GM21576 (cell line): ENCODE measurements at regions not wholly inside any gene's neighbourhood (a gene's known extent, or its start where the extent isn't known, plus 50 kb on each side); places are given as distances from the start of the nearest gene placed in this dataset.

Experiments
- ATAC-seq: cut with Tn5 transposase; IDR thresholded peaks from one replicate; pipeline ENCODE4 v1.9.1; 2021; ENCODE audit warnings: mild to moderate bottlenecking, moderate library complexity; ENCODE audit not compliant: unreplicated experiment

DNA sequence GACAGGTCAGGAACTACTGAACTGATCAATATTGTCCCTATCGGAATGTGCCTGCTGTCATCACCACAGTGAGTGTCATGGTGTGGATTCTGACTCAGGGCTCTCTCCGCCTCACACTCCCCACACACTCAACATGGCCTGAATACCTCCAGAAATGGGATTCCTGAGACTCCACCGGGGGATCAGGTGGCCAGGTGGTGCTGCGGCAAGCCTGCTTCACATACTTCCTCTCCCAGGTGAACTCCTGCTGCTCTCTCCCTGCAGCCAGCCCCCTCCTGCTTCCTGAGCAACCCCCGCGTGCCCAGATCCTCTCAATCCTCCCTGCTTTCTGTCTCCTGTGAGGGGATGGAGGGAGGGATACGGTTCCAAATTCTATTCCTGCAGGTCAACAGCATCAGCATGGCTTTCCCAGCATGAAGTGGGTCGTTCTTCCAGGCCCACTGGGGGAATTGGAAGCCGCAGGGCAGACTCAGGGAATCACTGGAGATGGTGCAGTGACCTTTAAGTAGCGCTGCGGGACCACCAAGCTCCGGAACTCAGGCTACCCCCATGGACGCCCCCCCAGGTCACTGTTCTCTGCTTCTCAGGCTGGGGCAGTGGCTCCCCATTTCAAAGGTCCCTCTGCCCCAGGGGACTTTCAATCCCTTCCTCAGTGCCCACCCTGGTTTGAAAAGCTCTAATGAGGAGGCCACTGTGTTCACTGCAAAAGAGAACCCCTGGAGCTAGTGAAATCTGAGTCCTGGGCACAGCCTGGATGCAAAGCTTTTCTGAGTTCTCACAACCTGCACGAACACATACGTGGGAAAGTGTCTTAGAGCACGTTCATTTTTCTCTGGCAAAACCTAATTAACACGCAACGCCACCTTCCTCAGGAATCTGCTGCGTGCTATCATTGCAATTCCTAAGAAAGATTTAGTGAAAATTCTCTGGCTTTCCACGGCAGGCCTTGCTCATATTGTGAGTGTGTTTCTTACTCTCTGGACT lies 168.4 kb downstream of the ZFP36L2 start:
- ATAC-seq: no peak

DNA sequence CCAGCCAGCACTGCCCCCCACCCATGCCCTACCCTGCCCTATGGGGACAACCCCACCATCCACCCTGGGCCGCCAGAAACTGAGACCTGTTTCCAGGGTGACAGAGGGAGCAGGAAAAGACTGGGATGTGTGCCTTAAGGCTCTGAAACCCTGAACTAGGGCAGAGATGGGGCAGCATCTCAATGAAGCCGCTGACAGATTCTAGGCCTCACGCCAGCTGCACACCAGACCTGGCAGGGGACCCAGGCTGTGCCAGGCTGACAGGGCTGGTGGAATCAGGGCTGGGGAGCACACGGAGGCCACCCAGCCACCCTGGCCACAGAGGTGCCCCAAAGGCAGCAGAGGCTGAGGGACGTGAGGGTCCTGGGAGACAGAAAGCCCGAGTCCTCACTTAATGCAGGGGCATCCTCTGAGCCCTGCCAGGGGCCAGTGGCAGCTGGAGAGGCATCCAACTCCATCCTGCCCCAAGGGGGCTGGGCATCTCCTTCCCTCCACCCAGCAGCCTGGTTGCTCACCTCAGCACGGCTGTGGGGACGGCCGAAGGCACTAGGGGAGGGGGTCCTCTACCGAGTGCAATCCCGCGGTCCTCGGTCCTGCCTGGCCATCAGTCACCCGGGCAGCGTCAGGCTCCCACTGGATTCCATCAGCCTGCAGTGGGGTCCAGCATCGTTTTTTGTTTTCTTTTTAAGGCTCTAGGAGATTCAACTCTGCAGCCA lies 169.2 kb downstream of the ZFP36L2 start:
- ATAC-seq: no peak

DNA sequence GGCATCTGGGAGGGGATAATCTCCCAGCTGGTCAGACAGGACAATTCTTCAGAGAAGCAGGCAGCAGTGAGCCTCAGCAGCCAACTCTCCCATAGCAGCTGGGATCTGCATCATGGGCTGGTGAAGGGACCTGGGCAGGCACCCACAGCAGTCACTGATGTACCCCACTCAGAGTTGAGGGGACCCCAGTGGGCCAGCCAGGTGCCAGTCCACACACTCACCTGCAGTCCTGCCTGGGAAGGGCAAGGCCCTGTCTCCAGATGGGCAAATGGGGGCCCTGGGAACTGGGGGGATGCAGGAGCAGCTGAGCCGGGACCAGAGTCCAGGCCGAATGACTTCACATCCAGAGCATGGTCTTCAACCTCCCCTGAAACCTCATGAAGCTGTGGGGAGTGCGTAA lies 170.4 kb downstream of the ZFP36L2 start:
- no peak for ATAC-seq

GRCh38 chr2:43055086-43055912 lies 171.1 kb downstream of the ZFP36L2 start:
- no peak for ATAC-seq

- ATAC-seq: no peak
These were observed 172.0 kb downstream of the ZFP36L2 start for GRCh38 chr2:43054367-43054766.

DNA sequence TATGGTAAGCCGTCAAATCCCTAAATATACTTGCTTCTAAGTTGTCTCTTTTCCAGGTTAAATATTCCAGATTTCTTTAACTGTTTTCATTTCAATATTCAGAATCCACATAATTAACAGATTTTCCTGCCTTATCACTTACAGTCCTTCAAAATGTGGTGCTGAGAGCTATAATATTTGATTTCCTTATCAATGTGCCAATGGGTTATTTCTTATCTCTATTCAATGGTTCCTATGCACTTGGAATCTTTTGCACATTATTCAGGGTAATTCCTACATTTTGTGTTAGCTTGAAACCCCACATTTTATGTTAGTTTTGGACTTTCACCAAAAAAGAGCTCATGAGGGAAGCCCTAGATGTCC lies 173.5 kb downstream of the ZFP36L2 start:
- ATAC-seq: no peak

GRCh38 chr2:43052204-43052943 lies 174.0 kb downstream of the ZFP36L2 start:
- ATAC-seq: no peak

- ATAC-seq: no peak
These were observed 175.1 kb downstream of the ZFP36L2 start for GRCh38 chr2:43051338-43051737.

- no peak for ATAC-seq
These were observed 175.5 kb downstream of the ZFP36L2 start for GRCh38 chr2:43050866-43051265.

DNA sequence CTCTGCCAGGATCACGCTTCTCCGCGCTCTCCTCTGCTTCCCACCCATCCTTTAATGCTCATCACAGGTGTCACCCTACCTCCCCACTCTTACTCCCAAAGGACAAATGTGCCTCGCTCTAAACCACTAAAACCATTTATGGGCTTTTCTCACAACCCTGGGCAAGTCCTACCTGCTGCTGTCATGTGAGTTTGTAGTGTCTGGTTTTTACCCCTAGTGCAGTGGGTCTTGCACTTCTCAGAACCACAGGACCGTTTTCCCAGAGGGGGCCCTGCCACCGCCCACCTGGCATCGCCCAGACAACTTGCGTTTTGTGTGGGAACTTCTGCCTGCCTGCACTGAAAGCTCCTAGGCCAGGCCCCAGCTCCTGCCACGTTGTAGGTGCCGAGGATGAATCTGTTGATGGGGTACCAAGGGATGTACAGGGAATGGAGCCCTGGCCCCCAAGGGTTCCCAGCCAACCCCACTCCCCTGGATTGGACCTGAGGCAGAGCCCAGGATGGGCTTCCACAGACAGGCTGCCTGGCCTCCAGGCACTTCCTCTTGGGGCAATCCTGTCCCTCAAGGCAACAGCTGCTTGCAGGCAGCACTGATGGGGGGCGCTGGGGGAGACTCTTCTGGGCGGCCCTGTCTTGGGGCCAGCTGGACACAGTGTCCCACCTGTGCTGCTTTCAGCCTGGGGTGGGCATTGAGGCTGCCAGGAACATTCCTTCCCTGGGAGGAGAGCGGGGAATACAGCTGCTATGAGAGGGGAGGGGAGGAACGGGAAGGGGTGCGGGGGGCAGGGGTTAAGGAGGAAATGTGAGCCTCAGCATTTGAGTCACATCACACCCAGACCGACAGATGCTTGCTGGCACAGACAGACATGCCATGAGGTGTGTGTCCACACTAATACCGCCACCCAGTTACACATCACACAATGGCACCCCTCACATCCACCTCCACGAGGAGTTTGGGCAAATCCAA lies 176.3 kb downstream of the ZFP36L2 start:
- ATAC-seq: no peak

DNA sequence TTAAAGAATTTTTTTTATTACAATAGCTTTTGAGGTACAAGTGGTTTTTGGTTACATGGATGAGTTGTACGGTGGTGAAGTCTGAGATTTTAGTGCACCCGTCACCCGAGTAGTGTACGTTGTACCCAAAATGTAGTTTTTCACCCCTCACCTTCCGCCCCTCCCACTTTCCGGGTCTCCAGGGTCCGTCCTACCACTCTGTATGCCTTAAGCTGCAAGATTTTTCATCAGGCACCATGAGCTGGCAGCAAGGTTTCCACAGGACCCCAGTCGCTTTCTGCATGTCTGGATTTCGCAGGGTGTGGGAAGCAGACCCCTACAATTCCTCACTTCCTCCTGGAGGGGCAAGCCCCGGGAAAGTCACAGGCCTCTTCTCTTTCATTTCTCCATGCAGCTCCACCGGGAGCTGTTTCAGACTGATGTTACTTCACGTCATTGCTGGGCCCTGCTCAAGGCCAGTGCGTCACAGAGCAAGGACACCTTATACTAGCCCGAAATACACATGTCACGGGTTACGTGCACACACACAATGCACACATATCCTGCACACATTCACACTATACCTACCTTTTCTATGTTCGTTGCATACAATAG lies 179.1 kb downstream of the ZFP36L2 start:
- no peak for ATAC-seq

DNA sequence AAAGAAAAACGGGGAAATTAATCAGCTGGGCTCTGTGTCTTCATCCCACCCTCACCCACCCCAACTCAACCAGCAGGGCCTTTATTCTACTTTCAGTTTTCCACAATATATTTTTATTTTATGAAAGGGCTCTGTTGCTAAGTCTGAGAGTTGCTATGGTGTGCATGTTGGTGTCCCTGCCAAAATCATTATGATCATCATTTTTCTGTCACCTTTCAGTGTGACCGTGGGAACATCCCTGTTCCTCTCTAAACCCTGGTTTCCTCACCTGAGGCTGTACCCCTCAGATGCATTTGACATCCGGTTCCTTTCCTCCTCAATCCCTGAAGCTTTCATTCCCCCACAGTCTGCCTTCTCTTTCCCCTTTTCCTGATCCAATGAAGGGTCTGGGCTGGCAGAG lies 180.5 kb downstream of the ZFP36L2 start:
- no peak for ATAC-seq

DNA sequence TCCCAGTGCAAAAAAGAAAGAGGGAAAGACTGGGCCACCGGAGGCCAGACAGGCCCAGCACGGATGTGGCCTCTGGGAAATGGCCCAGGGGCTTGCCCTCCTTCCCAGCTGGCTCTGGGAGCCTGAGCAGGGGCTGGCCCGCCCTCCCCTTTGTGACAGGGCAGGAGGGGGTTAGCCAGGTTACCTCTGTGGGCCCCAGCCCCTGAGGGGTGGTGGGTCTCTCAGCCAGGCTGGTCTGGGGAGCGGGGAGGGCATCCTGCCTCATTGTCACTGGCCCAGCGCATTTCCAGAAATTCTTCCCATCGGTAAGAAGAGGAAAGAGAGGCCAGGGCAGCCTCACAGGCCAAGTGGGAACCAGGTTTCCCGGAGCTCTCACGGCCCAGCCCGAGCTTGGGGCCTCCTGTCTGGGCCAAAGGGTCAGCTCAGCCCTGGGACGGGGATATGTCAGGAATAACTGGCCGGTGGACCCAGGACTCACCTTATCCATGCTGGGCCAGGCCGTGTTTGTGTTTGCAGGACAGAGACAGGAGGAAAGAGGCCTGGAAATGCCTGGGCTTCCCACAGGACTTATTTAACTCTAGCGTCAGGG lies 182.2 kb downstream of the ZFP36L2 start:
- no peak for ATAC-seq

- ATAC-seq: no peak
These were observed 182.9 kb downstream of the ZFP36L2 start for GRCh38 chr2:43043553-43043870.

GRCh38 chr2:43041661-43042360 lies 184.6 kb downstream of the ZFP36L2 start:
- no peak for ATAC-seq

GRCh38 chr2:43041173-43041591 lies 185.2 kb downstream of the ZFP36L2 start:
- no peak for ATAC-seq

DNA sequence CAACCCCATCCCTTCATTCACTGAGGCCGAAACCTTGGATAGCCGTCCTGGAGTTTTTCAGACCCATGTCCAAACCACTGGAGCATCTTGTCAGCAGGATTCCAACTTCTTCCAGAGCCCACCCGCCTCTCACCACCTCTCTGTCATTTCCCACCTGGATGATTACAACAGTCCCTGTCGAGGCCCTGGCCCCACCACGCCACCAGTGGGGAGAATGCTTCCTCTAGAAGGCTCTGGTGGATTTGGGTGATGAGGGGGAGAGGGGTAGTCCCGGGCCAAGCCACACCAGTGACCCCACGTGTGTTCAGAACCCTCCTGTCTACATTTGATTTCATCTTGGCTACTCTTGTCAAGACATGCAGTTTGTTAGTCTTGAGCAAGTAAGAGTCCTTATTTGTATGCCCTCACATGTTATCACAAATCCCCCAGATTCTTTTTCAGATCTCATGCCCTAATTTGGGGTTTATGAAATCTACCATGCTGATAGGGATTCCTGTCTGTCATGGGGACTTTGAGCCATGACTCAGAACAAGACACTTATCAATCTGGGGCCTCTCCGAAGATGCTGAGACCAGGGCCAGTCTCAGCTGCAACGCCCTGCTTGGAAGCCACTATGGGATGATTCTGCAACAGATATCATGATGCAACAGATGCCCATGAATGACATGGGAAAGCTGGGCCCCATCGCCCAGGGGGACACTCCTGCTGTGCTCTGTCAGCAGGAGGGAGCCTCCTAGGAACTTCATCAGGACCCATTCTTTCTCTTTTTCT lies 186.1 kb downstream of the ZFP36L2 start:
- no peak for ATAC-seq
